Panc1 (cell line): ENCODE measurements at regions not wholly inside any gene's neighbourhood (a gene's known extent, or its start where the extent isn't known, plus 50 kb on each side); places are given as distances from the start of the nearest gene placed in this dataset.

Experiments
- ATAC-seq: fragments of 200-7000 bp; cut with Tn5 transposase; 2 replicates; pipeline ENCODE4 v1.9.1; 2020; ENCODE audit warnings: mild to moderate bottlenecking, moderate library complexity
- BruUV-seq: library from RNA; stranded (reverse); fragments of 400-500 nt; replicated peaks from 2 replicates; lab custom pipeline; 2021; lab: Mats Ljungman, UMichigan
- CTCF ChIA-PET: fragments of 300-600 bp; sonication (Branson Sonifier 250); formaldehyde crosslinking; loops from one replicate; lab custom pipeline; 2022; ENCODE audit warnings: antibody characterized with exemption; lab: Charles Lee
- POLR2A ChIA-PET: fragments of 300-600 bp; sonication (Branson Sonifier 250); formaldehyde crosslinking; loops from one replicate; lab custom pipeline; 2022; ENCODE audit warnings: antibody characterized with exemption; lab: Charles Lee
- DNase-seq: peaks from one replicate; pipeline ENCODE4 v3.0.0-alpha.2; 2010; ENCODE audit warnings: low read depth, low spot score
- H3K27ac ChIP-seq: 2 replicates; pipeline ENCODE4 v1.5.1; 2011; ENCODE audit warnings: mild to moderate bottlenecking, low read length, inconsistent platforms
- H3K27me3 ChIP-seq: fragments of 200-500 bp; sonication (Bioruptor generic); 2 replicates; pipeline ENCODE4 v1.6.0; 2014; ENCODE audit warnings: low read length, inconsistent platforms; ENCODE audit not compliant: control insufficient read depth, insufficient read depth
- H3K36me3 ChIP-seq: fragments of 200-500 bp; sonication (Bioruptor generic); 2 replicates; pipeline ENCODE4 v1.5.1; 2014; ENCODE audit warnings: inconsistent platforms, mild to moderate bottlenecking, low read length, moderate library complexity; ENCODE audit not compliant: control insufficient read depth, insufficient read depth
- H3K4me1 ChIP-seq: 2 replicates; pipeline ENCODE4 v1.5.1; 2011; ENCODE audit warnings: inconsistent platforms, mild to moderate bottlenecking, low read length, moderate library complexity; ENCODE audit not compliant: control insufficient read depth, insufficient read depth
- H3K4me3 ChIP-seq, 2 experiments: 2 replicates each; pipeline ENCODE4 v1.5.1; 2011 to 2012; ENCODE audit warnings: low read depth in 2 of 2, low read length in 2 of 2, mild to moderate bottlenecking in 2 of 2, inconsistent platforms in 1 of 2, moderate library complexity in 1 of 2
- H3K9me3 ChIP-seq: fragments of 200-500 bp; sonication (Bioruptor generic); 2 replicates; pipeline ENCODE4 v1.5.1; 2014; ENCODE audit warnings: low read depth, mild to moderate bottlenecking, inconsistent platforms, low read length, moderate library complexity; ENCODE audit not compliant: control insufficient read depth, insufficient read depth
- CTCF ChIP-seq: fragments of 450-650 bp; IDR thresholded peaks from 2 replicates; pipeline ENCODE4 v1.5.1; 2017; ENCODE audit warnings: mild to moderate bottlenecking
- POLR2AphosphoS5 ChIP-seq: IDR thresholded peaks from 2 replicates; pipeline ENCODE4 v1.6.1; 2012; ENCODE audit warnings: mild to moderate bottlenecking, low read depth, low read length, moderate library complexity
- REST ChIP-seq, 2 experiments: IDR thresholded peaks; 2 replicates each; pipeline ENCODE4 v1.6.1; 2011 to 2012; ENCODE audit warnings: low read depth in 2 of 2, control low read depth in 1 of 2, low read length in 1 of 2, mild to moderate bottlenecking in 1 of 2, moderate library complexity in 1 of 2; ENCODE audit not compliant: insufficient read depth in 1 of 2
- SIN3A ChIP-seq: IDR thresholded peaks from 2 replicates; pipeline ENCODE4 v1.6.1; 2012; ENCODE audit warnings: low read depth, mild to moderate bottlenecking, low read length, moderate library complexity, borderline replicate concordance; ENCODE audit not compliant: insufficient read depth
- TCF7L2 ChIP-seq: IDR thresholded peaks from 2 replicates; pipeline ENCODE4 v1.6.1; 2011; ENCODE audit warnings: mild to moderate bottlenecking, low read depth, low read length, inconsistent platforms
- in situ Hi-C: cut with HindIII; loops from 2 replicates; pipeline ENCODE4 v1.10.0; 2016; ENCODE audit warnings: low sequenced_read_pairs, low pct_unique_long_range_greater_than_20kb
- intact Hi-C: fragments of 100-400 bp; cut with micrococcal nuclease; formaldehyde crosslinking; loops from one replicate; pipeline ENCODE4 v1.10.0; 2022; ENCODE audit not compliant: unreplicated experiment

- CTCF ChIA-PET: no interaction called here
- no peak for TF ChIP-seq POLR2AphosphoS5
- TF ChIP-seq REST (IDR thresholded peaks at IDR 0.05; ENCODE audit: insufficient read depth in 1 of 2, low read depth in 2 of 2, low read length in 1 of 2): no peak
- TF ChIP-seq CTCF: no peak
- no peak for TF ChIP-seq TCF7L2
- TF ChIP-seq SIN3A: no peak
- intact Hi-C loops: loop anchor here (10.0 kb wide), 1 partner anchor 309 kb away; no protein-coding TSS in a partner anchor
- H3K27me3 ChIP-seq: peaks cover 8% of the 10 kb centered on the region
- H3K27ac ChIP-seq: no peak overlapping the region
- BruUV-seq: no TSS peak
- POLR2A ChIA-PET: no interaction called here
- in situ Hi-C loops: no loop called here
- H3K4me3 ChIP-seq: no peak overlapping the region
- H3K4me1 ChIP-seq: 0 out of 2 replicates have a peak, but pooled peaks cover 2% of the 10 kb centered on the region
- no peaks in the 10 kb centered on the region for H3K9me3 ChIP-seq
- no peak for ATAC-seq
- H3K36me3 ChIP-seq: no peaks in the 10 kb centered on the region
- DNase-seq: no peak
These were observed 107.3 kb downstream of the ADRA2C start for GRCh38 chr4:3873408-3874027.

- CTCF ChIA-PET: no interaction called here
- POLR2A ChIA-PET: no interaction called here
- peaks cover 8% of the 10 kb centered on the region for H3K27me3 ChIP-seq
- no peaks in the 10 kb centered on the region for H3K36me3 ChIP-seq
- no peak for TF ChIP-seq CTCF
- TF ChIP-seq TCF7L2: no peak
- no peak for TF ChIP-seq POLR2AphosphoS5
- TF ChIP-seq REST (IDR thresholded peaks at IDR 0.05; ENCODE audit: insufficient read depth in 1 of 2, low read depth in 2 of 2, low read length in 1 of 2): no peak
- no peak for TF ChIP-seq SIN3A
- in situ Hi-C loops (no loop called here), intact Hi-C loops (loop anchor here (10.0 kb wide), 1 partner anchor 309 kb away; no protein-coding TSS in a partner anchor)
- ATAC-seq (no peak), DNase-seq (no peak)
- 0 out of 2 replicates have a peak, but pooled peaks cover 2% of the 10 kb centered on the region for H3K4me1 ChIP-seq
- H3K27ac ChIP-seq: no peak overlapping the region
- no peak overlapping the region for H3K4me3 ChIP-seq
- no TSS peak for BruUV-seq
- H3K9me3 ChIP-seq: no peaks in the 10 kb centered on the region
These were observed 107.8 kb downstream of the ADRA2C start for GRCh38 chr4:3874028-3874415.
